Mesothelial cell of epicardium (in vitro differentiated cells): ENCODE measurements at regions not wholly inside any gene's neighbourhood (a gene's known extent, or its start where the extent isn't known, plus 50 kb on each side); places are given as distances from the start of the nearest gene placed in this dataset.

ENCODE experiments used
- DNase-seq, 2 experiments: peaks; one replicate each; pipeline ENCODE4 v3.0.0; 2021; ENCODE audit warnings: low spot score in 2 of 2; ENCODE audit not compliant: unreplicated experiment in 2 of 2
- H3K27ac Mint-ChIP-seq: 2 replicates; pipeline ENCODE4 v1.8.0; 2021; ENCODE audit warnings: mixed read lengths
- H3K27me3 Mint-ChIP-seq: 2 replicates; pipeline ENCODE4 v1.8.0; 2021; ENCODE audit warnings: low read depth, mixed read lengths
- H3K36me3 Mint-ChIP-seq: 2 replicates; pipeline ENCODE4 v1.8.0; 2021; ENCODE audit warnings: mixed read lengths
- H3K4me1 Mint-ChIP-seq: 2 replicates; pipeline ENCODE4 v1.8.0; 2021; ENCODE audit warnings: mixed read lengths
- H3K4me3 Mint-ChIP-seq: 2 replicates; pipeline ENCODE4 v1.8.0; 2021; ENCODE audit warnings: mild to moderate bottlenecking, moderate library complexity, mixed read lengths
- H3K9me3 Mint-ChIP-seq: 2 replicates; pipeline ENCODE4 v1.8.0; 2021; ENCODE audit warnings: mixed read lengths
- TF ChIP-seq, protein P1 (sequence below): fragments of 200-600 bp; sonication (generic); IDR thresholded peaks from one replicate; pipeline ENCODE4 v1.5.0; 2021; ENCODE audit warnings: antibody characterized with exemption; ENCODE audit not compliant: unreplicated experiment

DNA sequence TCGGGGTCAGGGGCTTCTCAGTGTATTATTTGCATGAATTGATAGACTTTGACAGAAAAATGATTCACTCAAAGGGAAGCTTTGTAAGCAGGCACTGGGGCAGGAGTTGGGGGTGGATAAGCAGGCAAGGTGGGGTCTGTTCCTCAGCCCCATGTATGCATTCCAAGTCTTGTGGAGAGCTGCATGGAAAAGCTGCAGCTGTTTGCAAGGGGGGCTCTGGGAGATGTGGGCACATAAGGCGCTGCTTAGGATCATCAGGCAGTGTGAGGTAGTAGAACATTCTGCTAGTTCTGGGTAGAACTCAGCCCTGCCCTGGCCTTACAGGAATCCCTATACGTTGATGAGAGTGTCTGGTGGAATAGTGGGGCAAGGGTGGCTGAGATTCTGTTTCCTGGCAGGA is 154.2 kb upstream of the LRIG1 start:
- no peak overlapping the region for H3K27ac Mint-ChIP-seq
- no peaks in the 10 kb centered on the region for H3K36me3 Mint-ChIP-seq
- no peak for DNase-seq
- H3K27me3 Mint-ChIP-seq: no peaks in the 10 kb centered on the region
- TF ChIP-seq, protein P1, sequence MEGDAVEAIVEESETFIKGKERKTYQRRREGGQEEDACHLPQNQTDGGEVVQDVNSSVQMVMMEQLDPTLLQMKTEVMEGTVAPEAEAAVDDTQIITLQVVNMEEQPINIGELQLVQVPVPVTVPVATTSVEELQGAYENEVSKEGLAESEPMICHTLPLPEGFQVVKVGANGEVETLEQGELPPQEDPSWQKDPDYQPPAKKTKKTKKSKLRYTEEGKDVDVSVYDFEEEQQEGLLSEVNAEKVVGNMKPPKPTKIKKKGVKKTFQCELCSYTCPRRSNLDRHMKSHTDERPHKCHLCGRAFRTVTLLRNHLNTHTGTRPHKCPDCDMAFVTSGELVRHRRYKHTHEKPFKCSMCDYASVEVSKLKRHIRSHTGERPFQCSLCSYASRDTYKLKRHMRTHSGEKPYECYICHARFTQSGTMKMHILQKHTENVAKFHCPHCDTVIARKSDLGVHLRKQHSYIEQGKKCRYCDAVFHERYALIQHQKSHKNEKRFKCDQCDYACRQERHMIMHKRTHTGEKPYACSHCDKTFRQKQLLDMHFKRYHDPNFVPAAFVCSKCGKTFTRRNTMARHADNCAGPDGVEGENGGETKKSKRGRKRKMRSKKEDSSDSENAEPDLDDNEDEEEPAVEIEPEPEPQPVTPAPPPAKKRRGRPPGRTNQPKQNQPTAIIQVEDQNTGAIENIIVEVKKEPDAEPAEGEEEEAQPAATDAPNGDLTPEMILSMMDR: no peak
- peaks cover 19% of the 10 kb centered on the region for H3K4me1 Mint-ChIP-seq
- no peaks in the 10 kb centered on the region for H3K9me3 Mint-ChIP-seq
- H3K4me3 Mint-ChIP-seq: no peak overlapping the region

DNA sequence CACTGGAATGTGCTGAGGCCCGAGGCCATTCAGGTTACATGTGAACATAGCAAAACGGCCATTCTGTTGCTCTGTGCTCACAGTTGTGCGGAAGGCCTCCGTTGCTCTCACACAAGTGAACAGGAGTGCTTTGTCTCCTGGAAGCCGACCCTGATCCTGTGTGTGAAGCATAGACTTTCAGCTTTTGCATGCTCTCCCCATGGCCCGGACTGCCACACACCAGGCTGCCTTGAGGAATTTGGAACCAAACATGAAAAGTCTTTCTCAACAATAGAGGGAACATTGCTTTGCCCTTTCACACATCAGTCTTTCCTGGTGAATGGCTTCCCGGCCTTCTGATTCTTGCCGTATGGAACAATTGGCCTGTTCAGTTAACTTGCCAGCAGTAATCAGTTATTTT is 154.8 kb upstream of the LRIG1 start:
- Mint-ChIP-seq H3K36me3 (no peaks in the 10 kb centered on the region), H3K9me3 (peaks cover under 1% of the 10 kb centered on the region)

GRCh38 chr3:66656609-66657008 is 155.8 kb upstream of the LRIG1 start:
- no peak overlapping the region for H3K27ac Mint-ChIP-seq
- H3K4me3 Mint-ChIP-seq: no peak overlapping the region
- H3K9me3 Mint-ChIP-seq: peaks cover 6% of the 10 kb centered on the region
- H3K36me3 Mint-ChIP-seq: no peaks in the 10 kb centered on the region
- DNase-seq: no peak
- peaks cover 19% of the 10 kb centered on the region for H3K4me1 Mint-ChIP-seq
- H3K27me3 Mint-ChIP-seq: no peaks in the 10 kb centered on the region
- TF ChIP-seq, protein P1: no peak

More for the DNA sequence above, 154.8 kb upstream of the LRIG1 start:
- TF ChIP-seq, protein P1: no peak
- H3K27me3 Mint-ChIP-seq: no peaks in the 10 kb centered on the region
- peaks cover 19% of the 10 kb centered on the region for H3K4me1 Mint-ChIP-seq
- DNase-seq: no peak
- no peak overlapping the region for H3K27ac Mint-ChIP-seq
- no peak overlapping the region for H3K4me3 Mint-ChIP-seq

GRCh38 chr3:66659056-66659455 is 158.2 kb upstream of the LRIG1 start:
- H3K4me3 Mint-ChIP-seq: no peak overlapping the region
- peaks cover 14% of the 10 kb centered on the region for H3K4me1 Mint-ChIP-seq
- H3K9me3 Mint-ChIP-seq: peaks cover 6% of the 10 kb centered on the region
- no peaks in the 10 kb centered on the region for H3K36me3 Mint-ChIP-seq
- no peaks in the 10 kb centered on the region for H3K27me3 Mint-ChIP-seq
- H3K27ac Mint-ChIP-seq: no peak overlapping the region
- no peak for DNase-seq
- TF ChIP-seq, protein P1: no peak

DNA sequence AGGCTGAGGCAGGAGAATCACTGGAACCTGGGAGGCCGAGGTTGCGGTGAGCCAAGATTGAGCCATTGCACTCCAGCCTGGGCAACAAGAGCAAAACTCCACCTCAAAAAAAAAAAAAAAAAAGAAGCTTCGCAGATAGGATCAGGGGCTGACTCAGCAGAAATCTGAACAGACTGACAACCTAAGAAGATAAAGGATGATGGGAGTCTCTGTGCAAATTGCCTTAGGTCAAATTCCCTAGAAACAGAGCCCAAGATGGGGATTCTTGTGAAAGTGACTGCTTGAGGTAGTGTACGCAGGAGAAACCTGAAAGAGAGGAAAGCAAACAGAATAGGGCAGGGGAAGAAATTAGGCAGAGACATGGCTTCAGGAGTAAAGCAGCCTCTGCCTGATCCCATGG is 160.8 kb upstream of the LRIG1 start:
- H3K4me3 Mint-ChIP-seq: no peak overlapping the region
- H3K4me1 Mint-ChIP-seq: peaks cover 8% of the 10 kb centered on the region
- no peaks in the 10 kb centered on the region for H3K36me3 Mint-ChIP-seq
- peaks cover 6% of the 10 kb centered on the region for H3K27me3 Mint-ChIP-seq
- no peak overlapping the region for H3K27ac Mint-ChIP-seq
- DNase-seq: no peak
- H3K9me3 Mint-ChIP-seq: peaks cover 6% of the 10 kb centered on the region
- TF ChIP-seq, protein P1: no peak

- no peaks in the 10 kb centered on the region for H3K36me3 Mint-ChIP-seq
- H3K4me3 Mint-ChIP-seq: no peak overlapping the region
- no peaks in the 10 kb centered on the region for H3K4me1 Mint-ChIP-seq
- no peak for DNase-seq
- peaks cover 6% of the 10 kb centered on the region for H3K9me3 Mint-ChIP-seq
- no peak overlapping the region for H3K27ac Mint-ChIP-seq
- H3K27me3 Mint-ChIP-seq: peaks cover 7% of the 10 kb centered on the region
- TF ChIP-seq, protein P1: no peak
Observed at GRCh38 chr3:66662894-66663293, 162.1 kb upstream of the LRIG1 start.
